Keratinocyte (primary cell): ENCODE measurements at regions not wholly inside any gene's neighbourhood (a gene's known extent, or its start where the extent isn't known, plus 50 kb on each side); places are given as distances from the start of the nearest gene placed in this dataset.

ENCODE experiments used
- EZH2 ChIP-seq: IDR thresholded peaks from one replicate; pipeline ENCODE4 v1.6.1; 2012; ENCODE audit warnings: inconsistent platforms, mild to moderate bottlenecking, low read length, moderate library complexity
- TF ChIP-seq, protein P1 (sequence below), 3 experiments: IDR thresholded peaks in 1 of 3; conservative IDR thresholded peaks in 1 of 3; optimal IDR thresholded peaks in 1 of 3; 2 replicates in 2 of 3; 3 replicates in 1 of 3; pipeline versions ENCODE3 to v1.5.1; 2011; ENCODE audit warnings: low read length in 3 of 3, mild to moderate bottlenecking in 3 of 3, moderate library complexity in 2 of 3, control low read depth in 1 of 3, inconsistent platforms in 1 of 3; ENCODE audit not compliant: insufficient read depth in 2 of 3; ENCODE audit errors: extremely low read depth in 1 of 3

DNA sequence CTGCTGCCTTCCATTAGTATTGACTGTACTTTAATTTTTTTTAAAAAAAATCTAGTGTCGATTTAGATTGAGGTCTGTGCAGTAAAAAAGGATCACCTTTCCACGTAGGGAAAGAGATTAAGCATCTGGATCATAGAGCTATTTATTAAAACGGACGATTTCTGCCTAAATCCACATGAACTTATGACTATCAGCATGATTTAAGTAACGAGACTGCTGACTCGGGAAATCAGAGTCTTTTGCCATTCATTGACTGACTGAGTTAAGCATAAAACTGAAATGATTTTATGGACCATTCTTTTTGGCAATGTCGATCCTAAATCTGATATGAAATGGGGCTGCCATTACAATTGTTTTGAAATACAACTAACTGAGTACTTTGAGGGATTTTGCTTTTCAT lies 261.7 kb downstream of the SAMD5 start:
- TF ChIP-seq, protein P1, sequence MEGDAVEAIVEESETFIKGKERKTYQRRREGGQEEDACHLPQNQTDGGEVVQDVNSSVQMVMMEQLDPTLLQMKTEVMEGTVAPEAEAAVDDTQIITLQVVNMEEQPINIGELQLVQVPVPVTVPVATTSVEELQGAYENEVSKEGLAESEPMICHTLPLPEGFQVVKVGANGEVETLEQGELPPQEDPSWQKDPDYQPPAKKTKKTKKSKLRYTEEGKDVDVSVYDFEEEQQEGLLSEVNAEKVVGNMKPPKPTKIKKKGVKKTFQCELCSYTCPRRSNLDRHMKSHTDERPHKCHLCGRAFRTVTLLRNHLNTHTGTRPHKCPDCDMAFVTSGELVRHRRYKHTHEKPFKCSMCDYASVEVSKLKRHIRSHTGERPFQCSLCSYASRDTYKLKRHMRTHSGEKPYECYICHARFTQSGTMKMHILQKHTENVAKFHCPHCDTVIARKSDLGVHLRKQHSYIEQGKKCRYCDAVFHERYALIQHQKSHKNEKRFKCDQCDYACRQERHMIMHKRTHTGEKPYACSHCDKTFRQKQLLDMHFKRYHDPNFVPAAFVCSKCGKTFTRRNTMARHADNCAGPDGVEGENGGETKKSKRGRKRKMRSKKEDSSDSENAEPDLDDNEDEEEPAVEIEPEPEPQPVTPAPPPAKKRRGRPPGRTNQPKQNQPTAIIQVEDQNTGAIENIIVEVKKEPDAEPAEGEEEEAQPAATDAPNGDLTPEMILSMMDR (optimal IDR thresholded peaks at IDR 0.05 in 1 of 3, IDR thresholded peaks at IDR 0.05 in 1 of 3, conservative IDR thresholded peaks at IDR 0.05 in 1 of 3; ENCODE audit: extremely low read depth in 1 of 3, insufficient read depth in 2 of 3, low read length in 3 of 3) = no peak
- TF ChIP-seq EZH2 = no peak
